Breast epithelium (tissue), 3 donors: ENCODE measurements at regions not wholly inside any gene's neighbourhood (a gene's known extent, or its start where the extent isn't known, plus 50 kb on each side); places are given as distances from the start of the nearest gene placed in this dataset.

Experiments used
- POLR2A ChIP-seq: fragments of 450-650 bp; IDR thresholded peaks from one replicate; pipeline ENCODE4 v1.6.1; 2016; ENCODE audit warnings: antibody characterized with exemption, mild to moderate bottlenecking, moderate library complexity
- TF ChIP-seq, protein P1 (sequence below), 3 donors: fragments of 450-650 bp; IDR thresholded peaks; one replicate each; pipeline ENCODE4 v1.5.1; 2016 to 2017; ENCODE audit warnings: antibody characterized with exemption in 3 of 3, mild to moderate bottlenecking in 3 of 3, moderate library complexity in 3 of 3

DNA sequence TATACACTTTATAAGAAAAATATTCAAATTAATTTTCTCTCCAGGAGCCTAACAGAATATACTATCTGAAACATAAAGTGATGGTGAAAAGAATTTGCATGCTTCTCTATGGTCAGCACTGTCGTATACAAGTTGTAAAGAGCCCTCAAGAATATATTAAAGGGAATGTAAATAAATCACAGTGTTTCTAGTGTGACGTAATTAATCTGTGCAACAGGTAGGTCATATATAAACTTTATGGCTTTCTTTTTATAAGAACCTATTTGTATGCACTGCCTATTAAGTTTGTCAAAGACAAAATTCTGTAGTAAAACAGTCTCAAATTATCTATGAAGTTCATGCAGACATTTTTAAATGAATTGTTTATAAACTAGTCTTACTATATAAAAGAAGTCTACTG lies 347.9 kb upstream of the EYS start:
- TF ChIP-seq, protein P1, sequence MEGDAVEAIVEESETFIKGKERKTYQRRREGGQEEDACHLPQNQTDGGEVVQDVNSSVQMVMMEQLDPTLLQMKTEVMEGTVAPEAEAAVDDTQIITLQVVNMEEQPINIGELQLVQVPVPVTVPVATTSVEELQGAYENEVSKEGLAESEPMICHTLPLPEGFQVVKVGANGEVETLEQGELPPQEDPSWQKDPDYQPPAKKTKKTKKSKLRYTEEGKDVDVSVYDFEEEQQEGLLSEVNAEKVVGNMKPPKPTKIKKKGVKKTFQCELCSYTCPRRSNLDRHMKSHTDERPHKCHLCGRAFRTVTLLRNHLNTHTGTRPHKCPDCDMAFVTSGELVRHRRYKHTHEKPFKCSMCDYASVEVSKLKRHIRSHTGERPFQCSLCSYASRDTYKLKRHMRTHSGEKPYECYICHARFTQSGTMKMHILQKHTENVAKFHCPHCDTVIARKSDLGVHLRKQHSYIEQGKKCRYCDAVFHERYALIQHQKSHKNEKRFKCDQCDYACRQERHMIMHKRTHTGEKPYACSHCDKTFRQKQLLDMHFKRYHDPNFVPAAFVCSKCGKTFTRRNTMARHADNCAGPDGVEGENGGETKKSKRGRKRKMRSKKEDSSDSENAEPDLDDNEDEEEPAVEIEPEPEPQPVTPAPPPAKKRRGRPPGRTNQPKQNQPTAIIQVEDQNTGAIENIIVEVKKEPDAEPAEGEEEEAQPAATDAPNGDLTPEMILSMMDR (IDR thresholded peaks at IDR 0.05): no peak
- TF ChIP-seq POLR2A: no peak
